ENCODE measurements at regions not wholly inside any gene's neighbourhood (a gene's known extent, or its start where the extent isn't known, plus 50 kb on each side); places are given as distances from the start of the nearest gene placed in this dataset.
"Not testable (repeated sequence)": the region's sequence is repeated elsewhere in the genome, so short reads cannot be mapped to it uniquely, and the experiment has no call there.

DNA sequence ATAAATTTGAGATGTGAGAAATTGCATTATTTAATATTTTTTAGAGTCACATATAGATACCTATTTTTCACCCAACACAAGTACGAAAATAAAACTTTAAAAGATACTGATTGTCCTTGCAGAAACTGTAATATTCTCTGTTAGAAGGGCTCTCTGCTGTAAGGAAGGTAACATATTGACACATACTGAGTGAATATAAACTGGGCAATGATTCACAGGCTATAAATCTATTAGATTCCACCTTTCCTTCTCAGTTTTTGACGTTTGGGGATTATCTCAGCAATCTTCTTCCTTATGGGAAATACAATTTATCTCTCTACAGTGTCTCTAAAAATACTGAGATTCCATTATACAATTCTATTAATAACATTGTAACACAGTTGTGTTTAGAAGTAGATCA is 229.1 kb upstream of the MAP2 start:
- DNase-seq, result no peak

DNA sequence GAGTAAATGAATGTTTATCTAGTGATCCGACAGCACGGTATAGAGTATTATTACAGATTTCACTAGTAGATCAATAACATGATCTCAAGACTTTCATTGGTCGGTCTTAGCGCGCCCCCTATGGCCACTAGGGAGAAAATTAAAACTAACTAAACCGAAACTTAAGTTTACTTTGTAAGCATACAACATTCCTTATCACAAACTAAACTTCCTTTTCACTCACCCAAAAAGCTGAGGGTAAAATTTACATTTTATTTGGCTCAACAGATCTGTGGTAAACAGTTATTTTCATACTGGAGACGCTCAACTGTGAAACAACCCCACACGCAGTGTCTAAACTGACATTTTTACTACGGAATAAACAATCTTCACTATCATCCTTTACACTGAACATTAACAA is 215.6 kb upstream of the MAP2 start:
- DNase-seq, result no peak

DNA sequence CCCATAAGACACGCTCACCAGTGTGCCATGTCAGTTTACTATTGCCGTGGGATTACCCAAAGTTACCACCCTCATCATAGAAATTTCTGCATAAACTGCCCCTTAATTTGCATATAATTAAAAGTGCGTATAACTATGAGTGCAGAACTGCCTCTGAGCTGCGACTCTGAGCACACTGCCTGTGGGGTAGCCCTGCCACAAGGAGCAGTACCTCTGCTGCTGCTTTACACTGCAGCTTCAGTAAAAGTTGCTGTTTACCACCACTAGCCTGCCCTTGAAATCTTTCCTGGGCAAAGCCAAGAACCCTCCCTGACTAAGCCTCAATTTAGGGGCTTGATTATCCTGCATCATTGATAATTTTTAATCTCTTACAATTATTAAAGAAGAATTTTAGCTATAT is 213.9 kb upstream of the MAP2 start:
- no peak for DNase-seq

DNA sequence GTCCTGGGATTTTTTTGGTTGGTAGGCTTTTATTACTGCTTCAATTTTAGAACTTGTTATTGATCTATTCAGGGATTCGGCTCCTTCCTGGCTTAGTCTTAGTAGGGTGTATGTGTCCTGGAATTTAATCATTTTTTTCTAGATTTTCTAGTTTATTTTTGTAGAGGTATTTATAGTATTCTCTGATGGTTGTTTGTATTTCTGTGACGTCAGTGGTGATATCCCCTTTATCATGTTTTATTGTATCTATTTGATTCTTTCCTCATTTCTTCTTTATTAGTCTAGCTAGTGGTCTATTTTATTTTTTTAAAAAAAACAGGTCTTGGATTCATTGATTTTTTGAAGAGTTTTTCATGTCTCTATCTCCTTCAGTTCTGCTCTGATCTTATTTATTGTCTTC is 193.3 kb upstream of the MAP2 start:
- no peak for DNase-seq

DNA sequence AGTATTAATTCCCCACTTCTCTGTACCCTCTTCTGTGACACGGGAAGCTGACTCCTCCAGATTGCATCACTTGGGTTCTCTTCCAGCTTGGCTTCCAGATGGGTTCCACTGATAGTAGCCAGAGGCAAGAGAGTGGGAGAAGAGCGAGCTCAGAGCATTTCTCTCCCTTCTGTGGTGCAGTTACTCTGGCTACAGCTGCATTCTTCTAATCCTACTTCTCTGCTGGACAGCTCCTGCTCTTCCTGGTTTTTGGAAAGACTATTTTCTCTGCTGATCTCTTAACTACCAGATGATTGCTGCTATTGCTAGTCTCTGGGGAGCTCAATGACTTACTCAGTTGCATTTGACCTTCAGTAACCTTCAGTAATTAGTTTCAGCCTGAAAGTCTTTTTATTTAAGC is 187.5 kb upstream of the MAP2 start:
- DNase-seq, result no peak

DNA sequence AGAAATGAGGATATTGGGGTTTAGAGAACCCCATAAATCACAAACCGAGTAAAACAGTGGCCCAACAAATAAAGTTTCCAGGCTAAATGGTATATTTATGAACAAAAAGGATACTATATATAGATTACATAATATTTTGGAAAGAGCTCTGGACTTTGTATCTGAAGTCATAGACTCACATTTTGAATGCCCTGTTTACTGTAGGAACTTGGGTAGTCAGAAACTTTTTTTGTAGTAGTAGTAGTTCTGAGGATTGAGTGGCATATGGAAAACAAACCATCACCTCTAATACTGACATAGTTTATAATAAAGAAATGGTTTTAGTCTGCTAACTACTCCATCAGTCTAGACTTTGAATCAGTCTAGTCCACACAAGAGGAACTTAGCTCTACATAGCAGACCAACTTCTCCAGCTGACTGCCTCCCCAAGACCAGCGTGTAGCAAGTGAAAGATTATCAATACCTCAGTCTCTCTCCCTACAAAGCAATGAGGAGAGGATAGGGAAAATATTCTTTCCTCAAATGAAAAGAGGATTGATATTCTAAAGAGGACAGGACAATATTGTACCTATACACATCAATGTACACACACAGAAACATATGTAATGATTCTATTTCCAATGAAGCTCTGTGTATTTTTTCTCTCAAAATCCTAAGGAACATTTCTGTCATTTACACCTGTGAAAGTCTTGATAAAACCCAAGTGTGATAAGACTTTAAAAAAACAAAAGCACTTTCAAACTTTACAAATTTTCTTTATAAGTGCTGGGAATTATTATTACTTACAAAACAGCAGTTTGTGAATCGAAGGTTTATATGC is 184.9 kb upstream of the MAP2 start:
- DNase-seq, result no peak

DNA sequence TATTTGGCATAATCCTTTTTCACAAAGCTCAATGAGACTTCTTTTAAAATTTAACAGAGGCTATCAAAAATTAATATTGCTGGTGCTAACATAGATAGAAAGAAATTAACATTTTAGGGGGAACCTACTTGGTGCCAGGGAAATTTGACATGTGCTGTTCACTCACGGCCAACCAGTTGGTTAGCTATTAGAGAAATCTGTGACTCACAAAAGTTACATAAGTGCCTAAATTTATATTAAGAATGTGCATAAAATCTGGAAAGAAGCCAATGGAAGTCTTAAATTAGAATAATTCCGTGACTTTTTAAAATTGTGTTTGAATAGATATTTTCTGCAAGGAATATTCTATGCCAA is 184.3 kb upstream of the MAP2 start:
- DNase-seq, result no peak

DNA sequence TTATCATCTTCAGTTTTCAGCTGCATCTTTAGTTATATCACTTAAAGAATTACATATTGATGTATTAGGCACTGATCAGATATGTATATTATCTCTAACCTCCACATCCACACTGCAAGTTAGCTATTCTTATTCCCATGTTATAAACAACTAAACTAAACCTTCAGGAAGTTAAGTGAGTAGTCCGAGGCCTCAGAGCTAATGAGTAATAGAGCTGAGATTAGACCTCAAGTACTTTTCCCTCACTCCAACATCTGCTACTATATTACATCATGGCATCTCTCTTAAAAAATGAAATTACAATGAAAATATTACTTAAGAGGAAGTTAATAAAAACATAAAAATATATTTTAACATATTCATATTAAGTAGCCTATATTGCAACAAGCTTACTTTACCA is 183.6 kb upstream of the MAP2 start:
- DNase-seq, result no peak

DNA sequence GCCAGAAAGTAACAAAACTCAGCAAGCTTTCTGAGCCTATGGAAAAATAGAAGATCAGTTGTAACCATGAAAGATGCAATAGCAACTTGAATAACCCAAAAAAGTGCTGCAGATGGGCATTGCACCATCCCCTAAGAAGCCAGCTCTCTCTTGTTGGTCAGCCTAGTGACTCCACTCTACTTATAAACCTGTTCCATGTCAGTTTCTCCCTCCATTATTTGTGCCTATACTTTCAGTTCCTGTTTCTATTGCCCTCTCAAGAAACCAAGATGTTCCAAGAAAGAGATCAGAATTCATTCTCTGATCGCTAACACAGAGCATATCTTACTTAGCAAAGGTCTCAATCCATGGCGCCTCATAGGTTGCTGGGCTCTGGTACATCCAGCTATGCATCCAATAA is 170.3 kb upstream of the MAP2 start:
- DNase-seq, result no peak

DNA sequence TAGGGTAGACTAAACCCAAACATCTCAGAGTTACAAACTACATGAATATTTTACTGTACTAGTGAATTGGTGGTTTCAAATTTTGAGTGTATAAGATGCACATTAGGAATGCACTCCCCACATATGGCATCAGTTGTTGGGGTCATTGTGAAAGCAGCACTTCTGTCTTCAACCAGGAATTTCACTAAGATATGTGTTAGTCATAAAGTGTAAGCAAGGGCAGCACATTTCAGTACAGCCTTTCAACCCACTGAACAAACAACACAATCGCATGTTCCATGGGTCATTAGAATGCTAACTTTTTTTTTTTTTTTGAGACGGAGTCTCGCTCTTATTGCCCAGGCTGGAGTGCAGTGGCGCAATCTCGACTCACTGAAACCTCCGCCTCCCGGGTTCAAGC is 164.1 kb upstream of the MAP2 start:
- DNase-seq, result no peak

DNA sequence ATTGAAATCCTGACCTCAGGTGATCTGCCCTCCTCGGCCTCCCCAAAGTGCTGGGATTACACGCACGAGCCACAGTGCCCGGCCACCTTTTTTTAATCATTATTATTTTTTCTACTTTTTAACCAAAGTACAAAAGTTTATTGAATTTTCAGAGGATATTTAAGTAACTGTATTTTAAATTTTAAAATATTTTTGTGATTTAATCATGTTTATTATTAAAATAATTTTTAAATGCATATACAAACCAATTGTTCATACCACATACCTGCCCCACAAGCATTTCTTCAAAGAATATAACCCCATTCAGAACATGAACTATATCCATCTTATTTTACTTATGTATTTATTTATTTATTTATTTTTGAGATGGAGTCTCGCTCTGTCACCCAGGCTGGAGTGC is 163.6 kb upstream of the MAP2 start:
- no peak for DNase-seq

DNA sequence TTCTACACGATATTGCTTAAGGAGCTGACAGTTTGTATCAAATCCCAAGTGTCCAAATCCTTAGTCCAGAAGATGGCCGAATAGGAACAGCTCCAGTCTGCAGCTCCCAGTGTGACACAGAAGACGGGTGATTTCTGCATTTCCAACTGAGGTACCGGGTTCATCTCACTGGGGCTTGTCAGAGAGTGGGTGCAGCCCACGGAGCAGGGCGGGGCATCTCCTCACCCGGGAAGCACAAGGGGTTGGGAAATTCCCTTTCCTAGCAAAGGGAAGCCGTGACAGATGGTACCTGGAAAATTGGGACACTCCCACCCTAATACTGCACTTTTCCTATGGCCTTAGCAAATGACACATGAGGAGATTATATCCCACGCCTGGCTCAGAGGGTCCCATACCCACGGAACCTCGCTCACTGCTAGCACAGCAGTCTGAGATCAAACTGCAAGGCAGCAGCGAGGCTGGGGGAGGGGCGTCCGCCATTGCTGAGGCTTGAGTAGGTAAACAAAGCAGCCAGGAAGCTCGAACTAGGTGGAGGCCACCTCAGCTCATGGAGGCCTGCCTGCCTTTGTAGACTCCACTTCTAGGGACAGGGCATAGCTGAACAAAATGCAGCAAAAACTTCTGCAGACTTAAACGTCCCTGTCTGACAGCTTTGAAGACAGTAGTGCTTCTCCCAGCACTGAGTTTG is 162.3 kb upstream of the MAP2 start:
- DNase-seq, result not testable (repeated sequence)

DNA sequence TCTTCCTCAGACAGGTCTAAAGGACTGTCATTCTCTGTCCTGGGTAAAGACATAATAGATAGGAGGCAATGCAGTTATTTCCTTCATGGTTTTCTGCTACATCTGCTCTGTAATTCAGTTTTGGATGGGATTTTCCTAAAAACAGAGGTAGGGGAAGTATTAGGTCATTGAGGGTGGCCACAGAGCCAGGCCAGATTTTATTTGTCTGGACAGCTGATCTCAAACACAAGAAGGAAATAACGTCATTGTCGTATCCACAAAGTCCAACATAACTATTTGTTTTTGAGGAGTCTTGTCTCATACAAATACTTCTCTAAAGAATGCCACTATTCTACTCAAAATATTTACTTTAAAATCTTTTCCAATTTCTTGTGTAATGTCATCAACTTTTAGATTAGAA is 154.8 kb upstream of the MAP2 start:
- no peak for DNase-seq

DNA sequence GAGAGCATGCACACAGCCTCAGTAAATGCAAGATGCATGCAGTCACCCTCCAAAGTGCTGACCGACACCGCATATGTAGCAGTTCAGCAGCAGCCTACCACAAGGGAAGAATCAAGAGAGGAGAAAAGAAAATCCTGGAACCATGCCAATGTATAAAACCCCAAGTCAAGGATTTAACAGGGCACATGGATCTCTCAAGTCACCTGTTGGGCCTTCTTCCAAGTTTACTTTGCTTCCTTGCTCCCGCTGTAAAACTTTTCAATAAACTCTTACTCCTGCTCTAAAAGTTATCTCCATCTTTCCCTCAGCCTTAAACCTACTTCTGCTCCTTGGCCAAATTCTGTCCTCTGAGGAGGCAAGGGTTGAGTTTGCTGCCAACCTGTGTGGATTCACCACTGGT is 147.8 kb upstream of the MAP2 start:
- no peak for DNase-seq

DNA sequence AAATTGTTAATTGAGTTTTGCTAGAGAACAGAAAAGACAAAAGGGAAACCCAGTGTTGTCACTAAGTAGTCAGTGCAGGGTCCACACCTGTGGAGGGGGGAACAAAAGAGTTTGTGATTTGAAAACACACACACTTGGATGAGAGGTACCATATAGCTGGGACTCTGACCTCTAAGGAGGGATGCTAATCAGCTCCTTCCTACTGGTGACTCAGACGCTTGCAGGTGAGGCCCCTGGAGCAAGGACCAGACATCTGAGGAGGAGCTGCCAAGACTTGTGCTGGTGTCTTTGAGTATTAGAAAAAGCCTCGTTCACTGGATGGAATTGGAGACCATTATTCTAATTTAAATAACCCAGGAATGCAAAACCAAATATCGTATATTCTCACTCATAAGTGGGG is 146.4 kb upstream of the MAP2 start:
- DNase-seq, result no peak

DNA sequence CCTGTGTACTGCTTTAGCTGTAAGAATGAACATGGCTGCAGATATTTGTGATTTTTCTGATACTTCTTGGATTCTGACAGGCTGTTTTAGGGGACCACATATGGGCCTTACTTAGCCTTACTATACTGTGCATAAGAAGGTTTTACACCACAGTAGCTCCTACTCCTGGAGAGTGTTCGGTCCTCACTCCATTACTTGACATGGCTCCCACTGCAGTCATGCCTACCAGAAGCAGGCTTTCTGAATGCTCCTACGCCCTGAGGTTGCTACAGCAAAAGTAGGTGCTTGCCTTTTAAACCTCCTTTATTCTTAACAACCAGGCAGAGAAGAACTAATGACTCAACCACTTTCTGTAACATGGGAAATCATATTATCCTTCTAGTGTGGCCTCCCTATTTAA is 125.2 kb upstream of the MAP2 start:
- no peak for DNase-seq

DNA sequence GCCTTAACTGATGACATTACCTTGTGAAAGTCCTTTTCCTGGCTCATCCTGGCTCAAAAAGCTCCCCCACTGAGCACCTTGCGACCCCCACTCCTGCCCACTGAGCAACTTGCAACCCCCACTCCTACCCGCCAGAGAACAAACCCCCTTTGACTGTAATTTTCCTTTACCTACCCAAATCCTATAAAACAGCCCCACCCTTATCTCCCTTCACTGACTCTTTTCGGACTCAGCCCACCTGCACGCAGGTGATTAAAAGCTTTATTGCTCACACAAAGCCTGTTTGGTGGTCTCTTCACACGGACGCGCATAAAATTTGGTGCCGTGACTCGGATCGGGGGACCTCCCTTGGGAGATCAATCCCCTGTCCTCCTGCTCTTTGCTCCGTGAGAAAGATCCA is 124.4 kb upstream of the MAP2 start:
- DNase-seq, result not testable (repeated sequence)

DNA sequence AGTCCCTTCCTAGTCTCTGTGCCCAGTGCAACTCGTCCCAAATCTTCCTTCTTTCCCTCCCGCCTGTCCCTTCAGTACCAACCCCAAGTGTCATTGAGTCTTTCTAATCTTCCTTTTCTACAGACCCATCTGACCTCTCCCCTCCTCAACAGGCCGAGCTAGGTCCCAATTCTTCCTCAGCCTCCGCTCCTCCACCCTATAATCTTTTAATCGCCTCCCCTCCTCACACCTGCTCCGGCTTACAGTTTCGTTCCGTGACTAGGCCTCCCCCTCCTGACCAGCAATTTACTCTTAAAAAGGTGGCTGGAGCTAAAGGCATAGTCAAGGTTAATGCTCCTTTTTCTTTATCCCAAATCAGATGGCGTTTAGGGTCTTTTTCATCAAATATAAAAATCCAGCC is 123.1 kb upstream of the MAP2 start:
- DNase-seq, result not testable (repeated sequence)

DNA sequence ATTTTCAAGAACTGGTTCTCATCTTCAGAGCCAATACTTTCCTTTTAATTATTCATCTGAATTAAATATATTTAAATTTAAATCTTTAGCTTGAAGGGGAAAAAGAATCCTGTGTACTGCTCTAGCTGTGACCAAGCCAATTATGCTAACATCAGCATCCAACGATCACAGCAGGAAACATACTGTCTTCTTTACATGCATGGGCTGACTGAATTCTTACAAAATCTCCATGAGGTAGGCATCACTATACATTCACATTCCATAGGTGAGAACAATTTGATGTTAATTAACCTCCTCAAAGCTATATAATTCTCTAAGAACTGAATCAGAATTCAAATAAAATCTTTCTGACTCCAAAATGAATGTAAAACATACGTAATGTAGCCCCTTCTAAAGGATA is 118.8 kb upstream of the MAP2 start:
- no peak for DNase-seq

DNA sequence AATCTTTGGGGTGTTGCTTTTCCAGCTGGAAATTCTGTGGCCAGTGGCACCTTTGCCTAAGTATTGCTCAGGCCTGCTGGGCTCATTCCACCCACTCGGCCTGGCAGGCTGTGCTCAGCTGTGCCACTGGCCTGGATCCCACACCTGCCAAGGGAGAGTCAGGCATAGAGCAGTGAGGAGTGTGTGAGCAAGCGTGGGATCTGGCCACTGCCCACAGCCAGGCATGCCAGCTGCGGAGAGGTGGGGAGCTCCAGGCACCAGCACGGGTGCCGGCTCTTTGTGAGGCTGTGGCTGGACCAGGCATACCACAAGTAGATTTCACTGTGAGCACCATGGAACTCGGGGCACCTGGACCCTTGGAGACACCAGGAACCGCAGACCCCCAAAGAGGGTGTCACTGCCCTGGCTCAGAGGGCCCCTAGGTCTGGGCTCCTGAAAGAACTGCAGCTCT is 118.1 kb upstream of the MAP2 start:
- DNase-seq, result no peak

DNA sequence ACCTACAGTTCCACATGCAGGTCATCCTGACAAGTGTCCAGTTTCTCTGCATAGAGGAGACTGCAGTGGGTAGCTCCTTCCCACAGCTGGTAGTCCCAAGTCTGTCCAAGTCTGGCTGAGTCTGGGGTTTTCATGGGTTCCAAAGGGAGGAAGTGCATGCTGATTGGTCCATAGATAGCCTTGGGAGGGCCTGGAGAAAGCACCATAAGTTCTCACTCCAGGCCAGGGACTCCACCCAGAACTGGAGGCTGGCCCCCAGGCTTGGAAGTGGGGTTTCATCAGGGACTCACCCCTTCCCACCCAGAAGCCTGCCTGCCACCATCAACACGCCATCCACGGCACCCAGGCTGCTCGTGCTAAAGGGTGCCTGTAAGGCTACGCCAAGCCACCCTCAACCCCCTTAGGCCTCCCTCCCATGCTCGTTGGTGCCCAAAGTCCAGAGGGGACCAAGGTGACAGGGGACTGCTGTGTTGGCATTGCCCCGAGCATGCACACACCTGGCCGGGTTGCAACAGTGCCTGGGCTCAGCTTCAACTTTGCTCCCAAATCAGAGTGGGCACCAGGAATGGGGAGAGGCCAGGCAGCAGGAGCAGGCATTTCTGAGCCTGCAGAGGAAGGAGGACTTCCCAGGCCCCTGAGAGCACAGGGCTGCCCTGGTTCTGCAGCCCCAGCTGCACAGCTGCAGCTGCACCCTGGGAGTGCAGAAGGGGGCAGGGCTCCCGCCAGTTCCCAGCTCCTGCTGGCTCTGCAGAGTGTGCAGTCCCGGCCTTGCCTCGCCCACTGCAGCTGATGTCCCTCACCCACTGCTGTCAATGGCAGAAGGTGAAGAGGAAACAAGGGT is 116.5 kb upstream of the MAP2 start:
- DNase-seq, result no peak

DNA sequence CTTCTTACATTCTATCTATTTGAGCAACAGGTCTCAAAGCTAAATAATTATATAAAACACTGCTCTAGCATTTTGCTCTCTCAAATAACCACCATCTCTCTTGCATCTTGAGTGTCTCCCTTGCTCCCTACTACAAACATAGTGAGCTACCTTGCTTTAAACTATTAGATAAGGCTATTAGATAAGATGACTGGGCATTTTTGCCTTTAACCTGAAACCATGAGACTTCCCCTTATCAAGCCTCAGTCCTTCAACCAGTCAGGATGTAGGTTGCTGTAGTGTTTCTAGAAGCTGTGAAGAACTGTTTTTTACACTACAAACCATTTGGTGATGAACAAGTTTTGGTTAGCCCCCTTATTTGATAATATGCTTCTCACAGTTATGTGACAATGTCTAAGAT is 115.4 kb upstream of the MAP2 start:
- no peak for DNase-seq

DNA sequence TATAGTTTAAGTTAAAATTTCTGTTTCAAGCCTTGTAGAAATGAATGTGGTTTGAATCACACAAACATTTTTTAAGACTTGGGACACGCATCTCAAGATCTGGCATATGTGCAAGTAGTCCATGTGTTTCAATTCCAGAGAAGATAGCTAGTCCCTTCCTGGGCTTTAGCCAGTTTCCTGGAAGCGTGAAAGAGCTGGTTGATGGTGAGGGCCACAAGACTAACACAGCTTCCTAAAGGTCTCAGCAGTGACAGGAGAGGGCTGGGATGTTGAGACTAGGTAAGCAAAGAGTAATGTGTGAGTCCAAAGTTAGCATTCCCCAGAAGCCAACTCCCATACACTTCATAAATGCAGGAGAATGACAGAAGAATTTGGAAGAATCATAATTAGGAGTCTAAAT is 111.9 kb upstream of the MAP2 start:
- no peak for DNase-seq

DNA sequence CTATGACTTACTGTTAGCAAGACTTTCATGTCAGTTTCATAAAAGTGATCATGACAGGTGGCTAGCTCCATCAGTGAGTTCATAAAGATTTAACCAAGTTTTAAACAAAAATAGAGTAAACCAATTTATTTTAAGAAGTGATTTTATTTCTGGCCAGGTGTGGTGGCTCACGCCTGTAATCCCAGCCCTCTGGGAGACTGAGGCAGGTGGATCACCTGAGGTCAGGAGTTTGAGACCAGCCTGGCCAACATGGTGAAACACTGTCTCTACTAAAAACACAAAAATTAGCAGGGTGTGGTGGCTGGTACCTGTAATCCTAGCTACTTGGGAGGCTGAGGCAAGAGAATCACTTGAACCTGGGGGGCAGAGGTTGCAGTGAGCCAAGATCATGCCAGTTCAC is 111.4 kb upstream of the MAP2 start:
- not testable (repeated sequence) for DNase-seq
